Gastrocnemius medialis (tissue), 4 donors: ENCODE measurements at regions not wholly inside any gene's neighbourhood (a gene's known extent, or its start where the extent isn't known, plus 50 kb on each side); places are given as distances from the start of the nearest gene placed in this dataset.

Experiments
- ATAC-seq, 2 donors: fragments of 150-250 bp; one replicate each; pipeline ENCODE4 v1.9.1; 2016
- DNase-seq, 2 donors: peaks; one replicate each; pipeline ENCODE4 v3.0.0-alpha.2; 2019
- H3K27ac ChIP-seq, 4 donors: fragments of 200-600 bp; sonication (generic); 1 replicate in 1 of 4; 2 replicates in 3 of 4; pipeline ENCODE4 v1.5.1; 2016 to 2018; ENCODE audit warnings: mild to moderate bottlenecking in 2 of 4, moderate library complexity in 1 of 4
- H3K27me3 ChIP-seq, 3 donors: fragments of 200-600 bp; sonication (generic) in 2 of 3; 1 replicate in 1 of 3; 2 replicates in 2 of 3; pipeline versions ENCODE4 v1.5.1 to v1.6.0; 2016 to 2019; ENCODE audit warnings: mild to moderate bottlenecking in 1 of 3, moderate library complexity in 1 of 3
- H3K36me3 ChIP-seq, 2 donors: fragments of 200-600 bp; sonication (generic) in 1 of 2; one replicate each; pipeline ENCODE4 v1.5.1; 2017 to 2018
- H3K4me1 ChIP-seq, 2 donors: fragments of 200-600 bp; sonication (generic) in 1 of 2; one replicate each; pipeline ENCODE4 v1.5.1; 2016 to 2017; ENCODE audit warnings: mild to moderate bottlenecking in 2 of 2
- H3K4me3 ChIP-seq, 4 donors: fragments of 200-600 bp; sonication (generic) in 3 of 4; 1 replicate in 1 of 4; 2 replicates in 3 of 4; pipeline ENCODE4 v1.5.1; 2016 to 2019; ENCODE audit warnings: mild to moderate bottlenecking in 2 of 4
- H3K9me3 ChIP-seq, 3 donors: fragments of 200-600 bp; sonication (generic) in 2 of 3; 1 replicate in 1 of 3; 2 replicates in 2 of 3; pipeline ENCODE4 v1.5.1; 2016 to 2019
- POLR2A ChIP-seq, 2 donors: fragments of 450-650 bp; IDR thresholded peaks; one replicate each; pipeline ENCODE4 v1.6.1; 2017; ENCODE audit warnings: antibody characterized with exemption in 2 of 2, mild to moderate bottlenecking in 2 of 2, moderate library complexity in 2 of 2
- in situ Hi-C, 4 donors: fragments of 200-750 bp; cut with MboI; loops; one replicate each; pipeline versions ENCODE4 v1.15.0 to v1.8.0; 2017; ENCODE audit warnings: low sequenced_read_pairs in 4 of 4
- intact Hi-C: fragments of 100-400 bp; cut with DNase I; formaldehyde crosslinking; loops from one replicate; pipeline ENCODE4 v1.15.1; 2023; ENCODE audit warnings: low total_unique reads
- TF ChIP-seq, protein P1 (sequence below), 5 experiments: fragments of 450-650 bp in 3 of 5; fragments of 200-600 bp in 2 of 5; sonication (generic) in 2 of 5; IDR thresholded peaks in 4 of 5; conservative IDR thresholded peaks in 1 of 5; 1 replicate in 4 of 5; 2 replicates in 1 of 5; pipeline ENCODE4 v1.5.1; 2016 to 2019; ENCODE audit warnings: antibody characterized with exemption in 5 of 5, mild to moderate bottlenecking in 3 of 5, moderate library complexity in 3 of 5

DNA sequence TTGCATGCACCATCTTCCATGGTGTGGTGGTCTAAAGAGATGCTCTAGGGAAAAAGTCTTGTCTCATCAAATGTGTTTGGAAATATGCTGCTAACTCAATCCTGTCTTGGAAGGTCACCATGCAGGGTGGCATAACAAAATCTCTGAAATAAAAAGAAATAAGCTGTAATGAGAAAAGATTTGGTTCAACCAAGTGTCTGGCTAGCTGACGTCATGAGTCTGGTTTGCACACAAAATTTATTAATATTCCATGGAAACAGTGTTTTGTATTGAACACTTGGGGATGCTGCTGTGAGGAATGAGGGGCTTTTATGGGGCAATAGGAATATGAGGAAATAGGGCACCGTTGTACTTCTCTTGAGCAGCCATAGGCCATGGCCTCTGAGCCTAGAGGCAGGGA lies 575.7 kb upstream of the CDH5 start:
- TF ChIP-seq POLR2A (IDR thresholded peaks at IDR 0.05), result no peak
- TF ChIP-seq, protein P1, sequence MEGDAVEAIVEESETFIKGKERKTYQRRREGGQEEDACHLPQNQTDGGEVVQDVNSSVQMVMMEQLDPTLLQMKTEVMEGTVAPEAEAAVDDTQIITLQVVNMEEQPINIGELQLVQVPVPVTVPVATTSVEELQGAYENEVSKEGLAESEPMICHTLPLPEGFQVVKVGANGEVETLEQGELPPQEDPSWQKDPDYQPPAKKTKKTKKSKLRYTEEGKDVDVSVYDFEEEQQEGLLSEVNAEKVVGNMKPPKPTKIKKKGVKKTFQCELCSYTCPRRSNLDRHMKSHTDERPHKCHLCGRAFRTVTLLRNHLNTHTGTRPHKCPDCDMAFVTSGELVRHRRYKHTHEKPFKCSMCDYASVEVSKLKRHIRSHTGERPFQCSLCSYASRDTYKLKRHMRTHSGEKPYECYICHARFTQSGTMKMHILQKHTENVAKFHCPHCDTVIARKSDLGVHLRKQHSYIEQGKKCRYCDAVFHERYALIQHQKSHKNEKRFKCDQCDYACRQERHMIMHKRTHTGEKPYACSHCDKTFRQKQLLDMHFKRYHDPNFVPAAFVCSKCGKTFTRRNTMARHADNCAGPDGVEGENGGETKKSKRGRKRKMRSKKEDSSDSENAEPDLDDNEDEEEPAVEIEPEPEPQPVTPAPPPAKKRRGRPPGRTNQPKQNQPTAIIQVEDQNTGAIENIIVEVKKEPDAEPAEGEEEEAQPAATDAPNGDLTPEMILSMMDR (IDR thresholded peaks at IDR 0.05 in 4 of 5, conservative IDR thresholded peaks at IDR 0.05 in 1 of 5), result no peak
- H3K27ac ChIP-seq, result no peak overlapping the region
- no peak overlapping the region for H3K4me3 ChIP-seq
- DNase-seq (no peak), ATAC-seq (no peak)
- no peaks in the 10 kb centered on the region for H3K9me3 ChIP-seq
- H3K36me3 ChIP-seq, result no peaks in the 10 kb centered on the region
- intact Hi-C loops (no loop called here), in situ Hi-C loops (no loop called here)
- H3K4me1 ChIP-seq, result no peaks in the 10 kb centered on the region
- no peaks in the 10 kb centered on the region for H3K27me3 ChIP-seq

DNA sequence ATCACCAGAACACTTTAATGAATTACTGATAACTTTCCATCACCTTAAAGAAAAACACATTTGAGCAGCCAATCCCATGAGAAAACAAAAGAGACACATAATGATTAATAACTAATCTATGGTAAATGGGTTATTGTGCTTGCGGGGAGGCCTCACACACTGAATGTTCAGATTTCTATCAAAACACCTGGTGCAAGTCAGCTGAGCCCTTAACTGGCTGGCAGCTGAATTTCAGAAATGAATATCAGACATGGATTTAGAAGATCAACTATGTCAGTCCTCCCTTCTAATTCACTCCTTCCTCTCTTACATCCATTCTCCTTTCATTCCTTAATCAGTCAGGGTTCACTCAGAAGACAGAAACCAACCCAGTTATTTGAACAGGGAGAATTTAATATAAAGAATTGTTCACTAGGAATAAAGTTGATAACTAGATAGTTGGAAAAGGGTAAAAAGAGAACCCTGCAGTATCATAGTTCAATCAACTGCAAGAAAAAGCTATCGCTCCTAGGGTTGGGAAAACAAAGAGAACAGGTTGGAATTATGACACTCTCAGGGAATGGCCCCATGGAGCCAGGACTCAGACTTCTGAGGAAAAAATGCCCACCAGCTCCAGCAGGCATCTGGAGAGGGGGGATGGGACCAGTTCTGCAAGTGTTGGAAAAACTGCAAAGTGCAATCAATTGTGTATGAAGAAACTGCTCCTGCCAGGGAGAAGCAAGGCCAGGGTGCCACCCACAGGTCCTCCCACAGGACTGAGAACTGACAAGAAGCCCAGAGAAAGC lies 577.1 kb upstream of the CDH5 start:
- Histone ChIP-seq H3K9me3 (no peaks in the 10 kb centered on the region), H3K4me3 (no peak overlapping the region), H3K36me3 (no peaks in the 10 kb centered on the region), H3K27me3 (no peaks in the 10 kb centered on the region), H3K4me1 (no peaks in the 10 kb centered on the region), H3K27ac (no peak overlapping the region)
- in situ Hi-C loops (no loop called here), intact Hi-C loops (no loop called here)
- ATAC-seq (no peak), DNase-seq (no peak)
- no peak for TF ChIP-seq POLR2A (IDR thresholded peaks at IDR 0.05)
- TF ChIP-seq, protein P1 (IDR thresholded peaks at IDR 0.05 in 4 of 5, conservative IDR thresholded peaks at IDR 0.05 in 1 of 5), result no peak

DNA sequence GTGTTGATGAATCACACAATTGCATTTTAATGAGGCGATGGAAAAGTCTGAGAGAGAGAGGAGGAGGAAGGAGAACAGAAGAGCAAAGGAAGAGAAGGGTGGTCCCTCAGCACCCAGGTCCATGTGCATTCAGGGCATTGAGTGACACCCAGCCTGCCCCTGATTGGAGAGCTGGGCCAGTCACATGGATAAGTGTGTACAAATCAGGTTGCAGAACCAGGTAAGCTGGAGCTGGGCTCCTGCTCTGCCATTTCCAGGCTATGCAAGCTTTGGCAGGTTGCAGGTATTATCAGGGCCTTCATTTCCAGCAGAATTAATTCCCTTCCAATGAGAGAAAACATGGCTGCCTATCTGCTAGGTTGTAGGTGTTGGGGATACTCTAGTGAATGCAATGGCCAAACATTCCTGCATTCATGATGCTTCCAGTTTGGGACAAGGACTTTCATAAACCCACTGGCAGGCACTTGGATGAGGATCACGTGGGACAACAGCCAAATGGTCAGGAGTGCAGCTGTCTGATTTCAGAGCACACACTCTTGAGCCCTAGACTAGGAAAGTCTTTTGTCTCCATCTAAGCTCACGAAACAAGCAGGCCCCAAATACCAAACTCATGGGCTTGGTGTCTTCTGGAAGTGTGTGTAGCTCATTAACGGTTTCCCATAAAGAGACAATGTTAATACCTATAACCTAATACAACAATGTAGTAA lies 577.9 kb upstream of the CDH5 start:
- DNase-seq (no peak), ATAC-seq (no peak)
- no peaks in the 10 kb centered on the region for H3K36me3 ChIP-seq
- intact Hi-C loops (no loop called here), in situ Hi-C loops (no loop called here)
- H3K27ac ChIP-seq, result no peak overlapping the region
- H3K4me1 ChIP-seq, result no peaks in the 10 kb centered on the region
- H3K9me3 ChIP-seq, result no peaks in the 10 kb centered on the region
- no peak overlapping the region for H3K4me3 ChIP-seq
- no peaks in the 10 kb centered on the region for H3K27me3 ChIP-seq
- TF ChIP-seq, protein P1 (IDR thresholded peaks at IDR 0.05 in 4 of 5, conservative IDR thresholded peaks at IDR 0.05 in 1 of 5), result no peak
- no peak for TF ChIP-seq POLR2A (IDR thresholded peaks at IDR 0.05)

DNA sequence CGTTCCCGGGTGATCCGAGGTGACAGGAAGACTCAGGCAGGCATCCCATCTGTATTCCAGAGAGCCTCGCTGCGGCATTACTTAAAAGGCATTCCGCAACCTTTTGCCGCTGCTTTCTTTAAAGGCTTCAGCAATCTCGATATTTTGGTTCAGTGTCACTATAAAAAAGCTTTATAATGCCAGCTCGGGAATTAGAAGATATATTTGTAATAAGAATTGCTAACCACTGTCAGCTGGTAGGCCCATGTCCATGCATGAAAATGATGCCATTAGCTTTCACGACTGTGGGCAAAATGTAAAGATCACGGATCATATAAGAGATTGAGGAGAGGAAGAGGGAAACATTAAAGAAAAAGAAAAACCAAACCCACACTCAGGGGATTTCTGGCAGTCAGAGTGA lies 578.6 kb upstream of the CDH5 start:
- Histone ChIP-seq H3K36me3 (no peaks in the 10 kb centered on the region), H3K27me3 (no peaks in the 10 kb centered on the region), H3K9me3 (no peaks in the 10 kb centered on the region), H3K4me1 (no peaks in the 10 kb centered on the region), H3K27ac (no peak overlapping the region), H3K4me3 (no peak overlapping the region)
- TF ChIP-seq, protein P1 (IDR thresholded peaks at IDR 0.05 in 4 of 5, conservative IDR thresholded peaks at IDR 0.05 in 1 of 5), result no peak
- TF ChIP-seq POLR2A (IDR thresholded peaks at IDR 0.05), result no peak
- DNase-seq (no peak), ATAC-seq (no peak)
- in situ Hi-C loops, result no loop called here
- intact Hi-C loops, result no loop called here
